Brain microvascular endothelial cell (primary cell): ENCODE measurements at regions not wholly inside any gene's neighbourhood (a gene's known extent, or its start where the extent isn't known, plus 50 kb on each side); places are given as distances from the start of the nearest gene placed in this dataset.

Experiments used
- DNase-seq: peaks from one replicate; pipeline ENCODE4 v3.0.0-alpha.2; 2020
- H3K27ac ChIP-seq: fragments of 250-450 bp; sonication (Bioruptor Pico); 2 replicates; pipeline ENCODE4 v1.5.1; 2020; ENCODE audit warnings: mild to moderate bottlenecking, moderate library complexity
- H3K27me3 ChIP-seq: fragments of 250-450 bp; sonication (Bioruptor Pico); replicated peaks from 2 replicates; pipeline ENCODE4 v1.5.1; 2020; ENCODE audit warnings: mild to moderate bottlenecking
- H3K36me3 ChIP-seq: fragments of 250-450 bp; sonication (Bioruptor Pico); replicated peaks from 2 replicates; pipeline ENCODE4 v1.5.1; 2020; ENCODE audit warnings: mild to moderate bottlenecking
- H3K4me3 ChIP-seq: 2 replicates; pipeline ENCODE4 v1.5.1; 2011; ENCODE audit warnings: low read depth, mild to moderate bottlenecking, control low read depth, low read length, moderate library complexity
- in situ Hi-C: cut with HindIII; loops from 2 replicates; pipeline ENCODE4 v1.10.0; 2017; ENCODE audit warnings: low sequenced_read_pairs, low pct_ligation_motif_present
- TF ChIP-seq, protein P1 (sequence below): IDR thresholded peaks from 2 replicates; pipeline ENCODE4 v1.5.1; 2011; ENCODE audit warnings: low read depth, mild to moderate bottlenecking, moderate library complexity, low read length, control low read depth, inconsistent platforms; ENCODE audit errors: missing control alignments

DNA sequence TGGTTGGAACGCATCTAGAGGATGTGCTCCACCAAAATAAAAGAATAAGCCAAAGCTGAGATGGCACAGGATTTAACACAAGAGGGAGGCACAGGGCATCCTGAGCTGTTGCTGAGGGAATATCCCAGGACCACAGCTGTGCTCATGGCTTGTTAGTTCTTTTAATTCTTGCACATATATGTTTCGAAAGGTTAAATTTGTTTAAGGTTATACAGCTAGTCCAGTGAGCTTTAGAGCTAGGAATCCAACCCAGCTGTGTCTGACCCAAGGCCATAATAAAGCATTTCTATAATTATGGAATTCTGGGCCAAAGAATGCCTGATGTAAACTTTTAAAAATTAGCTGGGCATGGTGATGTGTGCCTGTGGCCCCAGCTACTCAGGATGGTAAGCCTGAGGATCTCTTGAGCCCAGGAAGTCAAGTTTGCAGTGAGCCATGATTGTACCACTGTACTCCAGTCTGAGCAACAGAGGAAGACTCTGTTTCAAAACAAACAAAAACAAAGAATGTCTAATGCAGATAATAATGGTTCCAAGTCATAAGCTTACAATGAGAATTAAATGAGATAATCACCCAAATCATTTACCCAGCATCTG, 66.4 kb upstream of the CCBE1 start:
- Histone ChIP-seq H3K4me3 (no peak overlapping the region), H3K27me3 (no peaks in the 10 kb centered on the region), H3K27ac (no peak overlapping the region), H3K36me3 (no peaks in the 10 kb centered on the region)
- in situ Hi-C loops, result no loop called here
- no peak for DNase-seq
- TF ChIP-seq, protein P1, sequence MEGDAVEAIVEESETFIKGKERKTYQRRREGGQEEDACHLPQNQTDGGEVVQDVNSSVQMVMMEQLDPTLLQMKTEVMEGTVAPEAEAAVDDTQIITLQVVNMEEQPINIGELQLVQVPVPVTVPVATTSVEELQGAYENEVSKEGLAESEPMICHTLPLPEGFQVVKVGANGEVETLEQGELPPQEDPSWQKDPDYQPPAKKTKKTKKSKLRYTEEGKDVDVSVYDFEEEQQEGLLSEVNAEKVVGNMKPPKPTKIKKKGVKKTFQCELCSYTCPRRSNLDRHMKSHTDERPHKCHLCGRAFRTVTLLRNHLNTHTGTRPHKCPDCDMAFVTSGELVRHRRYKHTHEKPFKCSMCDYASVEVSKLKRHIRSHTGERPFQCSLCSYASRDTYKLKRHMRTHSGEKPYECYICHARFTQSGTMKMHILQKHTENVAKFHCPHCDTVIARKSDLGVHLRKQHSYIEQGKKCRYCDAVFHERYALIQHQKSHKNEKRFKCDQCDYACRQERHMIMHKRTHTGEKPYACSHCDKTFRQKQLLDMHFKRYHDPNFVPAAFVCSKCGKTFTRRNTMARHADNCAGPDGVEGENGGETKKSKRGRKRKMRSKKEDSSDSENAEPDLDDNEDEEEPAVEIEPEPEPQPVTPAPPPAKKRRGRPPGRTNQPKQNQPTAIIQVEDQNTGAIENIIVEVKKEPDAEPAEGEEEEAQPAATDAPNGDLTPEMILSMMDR, result no peak

DNA sequence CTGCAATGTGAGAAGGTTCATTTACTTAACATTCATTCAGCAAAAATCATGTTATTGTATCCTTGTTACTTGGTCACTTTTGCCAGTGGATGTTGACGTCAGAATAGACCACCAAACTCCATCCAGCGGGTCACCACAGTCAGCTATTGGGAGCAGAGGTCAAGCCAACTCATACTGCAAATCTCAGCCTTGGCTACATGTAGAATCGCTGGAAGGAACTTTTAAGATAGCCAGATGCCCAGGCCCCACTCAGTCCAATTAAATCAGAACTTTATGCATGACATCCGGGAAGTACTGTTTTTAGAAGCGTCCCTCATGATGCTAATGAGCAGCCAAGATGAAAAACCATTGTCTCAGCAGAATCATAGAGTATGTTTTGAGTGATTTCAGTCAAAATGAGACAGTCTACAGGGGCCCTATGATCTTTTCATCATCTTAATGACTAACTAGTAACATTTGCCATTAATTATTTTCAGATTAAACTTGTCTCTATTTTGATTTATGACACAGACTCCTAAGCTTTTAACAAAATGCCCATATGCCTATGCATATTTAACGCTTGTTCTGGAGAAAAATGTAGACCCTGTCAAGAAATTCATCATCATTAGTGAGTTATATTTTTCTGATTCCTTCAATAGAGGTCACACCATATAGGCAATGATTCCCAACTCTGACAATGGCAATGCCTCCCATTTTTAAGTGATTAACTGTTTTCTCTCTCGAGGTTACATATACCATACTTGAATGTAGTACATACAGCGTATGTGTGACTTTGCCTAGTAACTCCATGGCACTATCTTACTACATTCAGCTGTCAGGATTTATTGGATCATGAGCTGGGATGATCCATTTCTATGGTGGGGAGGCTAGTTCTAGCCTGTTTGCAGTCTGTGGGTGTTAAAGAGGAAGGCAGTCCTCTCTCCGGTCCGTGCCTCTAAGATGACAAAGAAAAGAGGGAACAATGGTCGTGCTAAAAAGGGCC, 63.7 kb upstream of the CCBE1 start:
- H3K4me3 ChIP-seq, result no peak overlapping the region
- TF ChIP-seq, protein P1, result no peak
- H3K36me3 ChIP-seq, result no peaks in the 10 kb centered on the region
- H3K27ac ChIP-seq, result no peak overlapping the region
- H3K27me3 ChIP-seq, result no peaks in the 10 kb centered on the region
- in situ Hi-C loops, result no loop called here
- no peak for DNase-seq

DNA sequence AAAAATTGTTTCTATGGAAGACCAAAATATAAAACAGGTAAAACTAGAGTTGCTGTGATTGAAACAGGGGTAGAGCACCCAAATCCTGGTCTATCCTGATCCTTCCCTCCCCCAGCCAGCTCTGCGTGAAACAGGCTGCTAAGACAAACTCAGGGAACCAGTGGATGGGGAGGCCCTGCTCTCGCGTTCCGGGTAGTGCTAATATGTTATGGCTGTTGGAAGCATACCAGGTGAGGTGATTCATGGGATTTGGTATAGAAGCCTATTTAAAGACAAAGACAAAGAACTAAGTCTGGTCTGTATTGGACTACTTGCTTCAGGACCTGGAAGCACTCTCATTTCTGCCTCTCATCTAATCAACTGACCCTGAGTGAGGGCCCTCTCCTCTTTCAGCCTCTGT, 63.0 kb upstream of the CCBE1 start:
- in situ Hi-C loops, result no loop called here
- no peak overlapping the region for H3K4me3 ChIP-seq
- TF ChIP-seq, protein P1, result no peak
- no peak for DNase-seq
- H3K36me3 ChIP-seq, result no peaks in the 10 kb centered on the region
- H3K27me3 ChIP-seq, result no peaks in the 10 kb centered on the region
- no peak overlapping the region for H3K27ac ChIP-seq

DNA sequence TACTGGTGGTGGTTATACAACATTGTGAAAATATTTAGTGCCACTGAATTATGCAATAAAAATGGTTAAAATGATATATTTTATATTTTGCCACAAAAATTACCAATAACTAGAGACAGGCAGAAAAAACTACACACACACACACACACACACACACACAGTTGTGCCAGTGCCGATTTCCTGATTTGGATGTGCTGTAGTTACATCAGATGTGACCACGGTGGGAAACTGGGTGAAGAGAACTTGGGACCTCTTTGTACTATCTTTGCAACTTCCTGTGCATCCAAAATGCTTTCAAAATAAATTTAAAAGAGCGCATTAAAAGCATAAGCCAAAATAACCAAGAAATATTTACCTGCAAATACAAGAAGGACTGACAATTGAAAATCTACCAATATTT, 61.6 kb upstream of the CCBE1 start:
- TF ChIP-seq, protein P1, result no peak

DNA sequence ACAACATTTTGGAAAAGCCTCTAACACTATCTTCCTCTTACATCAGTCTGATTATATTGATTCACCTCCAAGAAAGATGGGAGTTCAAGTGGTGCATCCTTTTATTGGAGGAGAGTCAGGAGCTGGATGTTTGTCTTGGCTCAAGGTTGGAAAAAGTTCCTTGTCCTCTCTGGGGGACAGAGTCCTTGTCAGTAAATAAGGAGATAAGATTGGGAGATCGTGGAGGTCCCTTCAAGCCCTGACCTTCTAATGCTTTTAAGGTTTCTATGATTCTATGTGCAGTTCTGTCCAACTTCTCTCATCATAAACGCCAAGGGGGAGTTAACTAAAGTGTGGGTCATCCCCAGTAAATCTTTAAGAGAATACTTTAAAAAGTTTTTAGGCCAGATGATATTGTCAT, 60.9 kb upstream of the CCBE1 start:
- in situ Hi-C loops, result no loop called here
- DNase-seq, result no peak
- TF ChIP-seq, protein P1, result no peak
- H3K36me3 ChIP-seq, result no peaks in the 10 kb centered on the region
- H3K27me3 ChIP-seq, result no peaks in the 10 kb centered on the region
- H3K27ac ChIP-seq, result no peak overlapping the region
- H3K4me3 ChIP-seq, result no peak overlapping the region

More for the DNA sequence above, 61.6 kb upstream of the CCBE1 start:
- Histone ChIP-seq H3K27me3 (no peaks in the 10 kb centered on the region), H3K36me3 (no peaks in the 10 kb centered on the region), H3K4me3 (no peak overlapping the region), H3K27ac (no peak overlapping the region)
- in situ Hi-C loops, result no loop called here
- DNase-seq, result no peak
